ENCODE measurements at regions not wholly inside any gene's neighbourhood (a gene's known extent, or its start where the extent isn't known, plus 50 kb on each side); places are given as distances from the start of the nearest gene placed in this dataset.

- DNase-seq (ENCODE audit: low read depth, low spot score): peak; percentile 13
These were observed 63.8 kb upstream of the SSTR1 start for GRCh38 chr14:38143659-38144505.

GRCh38 chr14:38145142-38145541 lies 62.6 kb upstream of the SSTR1 start:
- no peak for DNase-seq (ENCODE audit: low read depth, low spot score)

- DNase-seq (ENCODE audit: low read depth, low spot score): no peak
These were observed 57.6 kb upstream of the SSTR1 start for GRCh38 chr14:38150075-38150474.

Data from pulmonary artery endothelial cell (primary cell).